ENCODE measurements at regions not wholly inside any gene's neighbourhood (a gene's known extent, or its start where the extent isn't known, plus 50 kb on each side); places are given as distances from the start of the nearest gene placed in this dataset.

DNA sequence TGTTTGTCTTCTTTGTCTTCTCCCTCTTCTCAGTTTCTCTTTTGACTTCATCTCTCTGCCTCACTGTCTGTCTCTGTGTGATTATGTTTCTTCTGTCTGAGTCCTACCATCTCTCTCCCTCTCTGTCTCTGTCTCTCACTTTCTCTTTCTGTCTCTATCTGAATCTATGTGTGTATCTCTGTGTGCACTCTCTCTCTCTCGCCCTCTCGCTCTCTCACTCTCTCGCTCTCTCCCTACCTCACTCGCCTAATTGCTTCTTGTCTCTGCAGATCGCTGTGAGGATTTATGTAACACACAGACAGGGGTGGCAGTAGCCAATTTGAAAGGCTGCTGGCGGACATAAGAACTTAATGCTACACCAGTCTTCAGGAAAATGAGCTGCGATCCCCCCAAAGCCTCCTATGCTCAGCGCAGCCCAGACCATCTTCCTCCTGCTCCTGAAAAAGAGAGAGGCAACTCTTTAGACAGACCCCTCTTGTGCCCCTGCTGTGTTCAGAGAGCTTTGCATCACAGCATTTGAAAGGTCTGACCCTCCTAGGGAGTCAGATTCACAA, 140.9 kb downstream of the CCT6B start:
- TF ChIP-seq, protein P1, sequence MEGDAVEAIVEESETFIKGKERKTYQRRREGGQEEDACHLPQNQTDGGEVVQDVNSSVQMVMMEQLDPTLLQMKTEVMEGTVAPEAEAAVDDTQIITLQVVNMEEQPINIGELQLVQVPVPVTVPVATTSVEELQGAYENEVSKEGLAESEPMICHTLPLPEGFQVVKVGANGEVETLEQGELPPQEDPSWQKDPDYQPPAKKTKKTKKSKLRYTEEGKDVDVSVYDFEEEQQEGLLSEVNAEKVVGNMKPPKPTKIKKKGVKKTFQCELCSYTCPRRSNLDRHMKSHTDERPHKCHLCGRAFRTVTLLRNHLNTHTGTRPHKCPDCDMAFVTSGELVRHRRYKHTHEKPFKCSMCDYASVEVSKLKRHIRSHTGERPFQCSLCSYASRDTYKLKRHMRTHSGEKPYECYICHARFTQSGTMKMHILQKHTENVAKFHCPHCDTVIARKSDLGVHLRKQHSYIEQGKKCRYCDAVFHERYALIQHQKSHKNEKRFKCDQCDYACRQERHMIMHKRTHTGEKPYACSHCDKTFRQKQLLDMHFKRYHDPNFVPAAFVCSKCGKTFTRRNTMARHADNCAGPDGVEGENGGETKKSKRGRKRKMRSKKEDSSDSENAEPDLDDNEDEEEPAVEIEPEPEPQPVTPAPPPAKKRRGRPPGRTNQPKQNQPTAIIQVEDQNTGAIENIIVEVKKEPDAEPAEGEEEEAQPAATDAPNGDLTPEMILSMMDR (IDR thresholded peaks at IDR 0.05), result no peak
- TF ChIP-seq POLR2A (IDR thresholded peaks at IDR 0.05), result no peak

Measured in thyroid gland (tissue), 4 donors.